T47D (cell line): ENCODE measurements at regions not wholly inside any gene's neighbourhood (a gene's known extent, or its start where the extent isn't known, plus 50 kb on each side); places are given as distances from the start of the nearest gene placed in this dataset.
"Not testable (repeated sequence)": the region's sequence is repeated elsewhere in the genome, so short reads cannot be mapped to it uniquely, and the experiment has no call there.

Experiments used
- DNase-seq, 2 experiments: peaks; one replicate each; pipeline versions ENCODE4 v3.0.0 to v3.0.0-alpha.2; 2011 to 2012; ENCODE audit warnings: low read depth in 1 of 2, low spot score in 1 of 2
- JUND ChIP-seq: IDR thresholded peaks from 2 replicates; pipeline ENCODE4 v1.6.1; 2012; ENCODE audit warnings: low read depth
- in situ Hi-C: cut with HindIII; loops from 2 replicates; pipeline ENCODE4 v1.10.0; 2016; ENCODE audit warnings: low sequenced_read_pairs, low pct_unique_long_range_greater_than_20kb

DNA sequence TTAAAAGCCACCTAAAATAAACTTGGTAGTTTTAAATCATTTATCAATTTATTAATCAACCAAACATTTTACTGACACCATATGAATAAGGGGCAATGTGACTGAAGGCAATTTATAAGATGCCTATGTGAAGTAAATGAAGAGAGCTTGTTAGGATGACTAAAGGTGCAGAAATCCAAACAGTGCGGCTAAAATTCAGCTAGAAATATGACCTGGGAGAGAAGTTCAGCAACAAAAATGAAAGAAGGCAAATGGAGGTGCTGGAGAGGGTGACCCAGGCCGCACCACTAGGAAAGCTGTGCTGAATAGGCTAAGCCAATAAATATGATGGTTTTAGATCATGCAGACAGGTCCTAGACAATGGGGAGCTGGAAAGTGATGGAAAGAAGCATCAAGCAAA lies 403.7 kb downstream of the BTG1 start:
- DNase-seq: no peak
- TF ChIP-seq JUND: no peak
- in situ Hi-C loops: no loop called here

DNA sequence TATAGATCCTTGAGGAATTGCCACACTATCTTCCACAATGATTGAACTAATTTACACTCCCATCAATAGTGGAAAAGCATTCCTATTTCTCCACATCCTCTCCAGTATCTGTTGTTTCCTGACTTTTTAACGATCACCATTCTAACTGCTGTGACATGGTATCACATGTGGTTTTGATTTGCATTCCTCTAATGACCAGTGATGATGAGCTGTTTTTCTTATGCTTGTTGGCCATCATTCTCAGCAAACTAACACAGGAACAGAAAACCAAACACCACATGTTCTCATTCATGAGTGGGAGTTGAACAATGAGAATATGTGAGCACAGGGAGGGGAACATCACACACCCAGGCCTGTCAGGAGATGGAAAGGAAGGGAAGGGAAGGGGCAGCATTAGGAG lies 411.8 kb downstream of the BTG1 start:
- DNase-seq, in situ Hi-C loops: not testable (repeated sequence)

DNA sequence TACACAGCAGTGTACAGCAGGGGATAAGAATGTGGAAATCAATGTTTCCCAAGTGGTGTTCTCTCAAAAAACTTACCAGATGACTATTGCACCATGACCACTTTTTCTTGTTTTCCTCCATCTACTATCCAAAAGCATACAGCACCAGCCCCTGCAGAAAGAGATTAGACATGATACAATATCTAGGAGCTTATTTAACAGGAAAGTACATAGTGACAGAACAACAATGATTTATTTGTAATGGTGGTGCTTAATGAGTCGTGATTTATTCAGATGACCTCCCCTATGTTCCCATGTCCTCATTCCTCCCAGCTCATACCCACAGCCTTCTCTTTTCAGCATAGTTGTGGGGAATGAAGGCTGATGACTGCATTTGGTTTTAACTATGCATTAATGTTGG lies 413.6 kb downstream of the BTG1 start:
- no peak for DNase-seq
- TF ChIP-seq JUND: no peak
- in situ Hi-C loops: no loop called here

DNA sequence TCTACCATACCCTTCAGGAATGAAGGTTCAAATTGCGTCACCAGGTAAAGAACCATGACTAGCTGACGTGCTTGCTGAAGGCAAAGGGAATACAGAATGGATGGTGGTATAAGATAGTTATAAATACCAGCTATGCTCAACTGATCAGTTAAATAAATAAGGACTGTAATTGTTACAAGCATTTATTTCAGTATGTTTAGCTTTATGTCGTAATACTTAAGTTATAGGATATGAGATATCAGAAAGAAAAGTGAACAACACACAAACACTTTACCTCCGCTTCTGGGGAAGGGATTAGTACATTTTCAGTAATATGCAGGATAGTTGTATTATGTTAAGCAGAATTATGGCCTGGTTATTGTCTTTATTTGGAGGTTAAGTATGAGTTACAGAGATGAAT lies 416.1 kb downstream of the BTG1 start:
- in situ Hi-C loops: no loop called here
- no peak for TF ChIP-seq JUND

GRCh38 chr12:91723191-91723590 lies 422.5 kb downstream of the BTG1 start:
- no peak for DNase-seq
- TF ChIP-seq JUND: no peak
- in situ Hi-C loops: no loop called here

More for the DNA sequence above, 416.1 kb downstream of the BTG1 start:
- DNase-seq: no peak

DNA sequence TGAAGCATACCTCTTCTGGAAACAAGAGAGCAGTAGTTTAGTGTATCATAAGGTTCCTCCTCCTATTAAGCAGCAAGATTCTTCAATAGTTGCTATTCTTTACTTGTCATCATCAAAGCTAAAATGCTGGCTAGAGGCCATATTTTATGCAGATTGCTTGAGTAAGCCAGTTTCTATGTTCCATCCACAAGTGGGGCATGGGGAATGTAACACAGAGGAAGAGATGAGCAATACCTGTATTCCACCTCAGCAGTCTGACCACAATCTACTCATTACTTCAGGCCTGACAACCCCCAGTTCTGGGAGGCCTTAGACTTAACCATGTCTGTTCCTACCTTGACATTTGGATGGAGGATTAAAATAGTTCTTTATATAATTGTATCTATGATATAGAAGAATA lies 423.6 kb downstream of the BTG1 start:
- in situ Hi-C loops: no loop called here
- TF ChIP-seq JUND: no peak
- no peak for DNase-seq

GRCh38 chr12:91721023-91721422 lies 424.6 kb downstream of the BTG1 start:
- no peak for TF ChIP-seq JUND
- in situ Hi-C loops: no loop called here
- no peak for DNase-seq

- no peak for TF ChIP-seq JUND
- in situ Hi-C loops: no loop called here
- DNase-seq: no peak
Measured at GRCh38 chr12:91718326-91718725, 427.3 kb downstream of the BTG1 start.

- in situ Hi-C loops: no loop called here
- TF ChIP-seq JUND: no peak
- DNase-seq: no peak
Measured at GRCh38 chr12:91717804-91718203, 427.8 kb downstream of the BTG1 start.

GRCh38 chr12:91711925-91712324 lies 433.7 kb downstream of the BTG1 start:
- DNase-seq, in situ Hi-C loops: not testable (repeated sequence)

DNA sequence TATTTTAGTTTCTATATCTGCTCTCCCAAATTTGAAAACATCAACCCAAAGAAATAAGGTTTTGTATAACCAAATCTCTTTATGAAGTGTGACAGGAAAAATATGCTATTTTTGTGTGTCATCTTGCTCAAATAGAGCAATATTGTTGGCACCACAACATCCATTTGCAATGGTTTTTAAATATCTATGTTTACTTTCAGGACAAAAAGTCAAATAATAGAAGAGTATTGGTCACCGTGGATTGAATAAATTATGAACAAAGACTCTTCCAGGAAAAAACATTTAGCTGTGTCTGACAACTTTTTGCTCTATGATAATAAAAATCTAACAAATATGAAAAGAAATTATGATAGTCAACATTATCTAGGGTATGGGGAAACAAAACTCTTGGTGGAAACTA lies 439.2 kb downstream of the BTG1 start:
- in situ Hi-C loops: no loop called here
- no peak for DNase-seq
- no peak for TF ChIP-seq JUND

DNA sequence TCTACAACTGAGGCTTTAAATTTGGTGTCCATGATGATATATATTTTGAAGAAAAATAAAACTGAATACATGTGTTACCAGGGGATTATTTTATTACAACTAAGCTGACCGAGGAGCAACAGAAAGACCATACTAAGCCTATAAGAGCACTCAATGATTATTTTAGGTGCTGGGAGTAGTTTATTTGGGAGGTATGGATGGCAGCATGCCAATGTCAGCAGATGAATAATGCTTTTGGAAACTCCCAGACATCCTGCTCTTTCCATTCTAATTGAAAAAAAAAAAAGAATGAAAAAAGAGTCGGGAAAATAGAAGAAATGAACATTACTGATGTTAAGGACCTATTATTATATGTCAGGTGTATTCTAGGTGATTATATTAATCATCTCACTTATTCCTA lies 441.2 kb downstream of the BTG1 start:
- no peak for TF ChIP-seq JUND
- in situ Hi-C loops: no loop called here
- peak in 1 of 2 experiments; percentile 10 for DNase-seq

DNA sequence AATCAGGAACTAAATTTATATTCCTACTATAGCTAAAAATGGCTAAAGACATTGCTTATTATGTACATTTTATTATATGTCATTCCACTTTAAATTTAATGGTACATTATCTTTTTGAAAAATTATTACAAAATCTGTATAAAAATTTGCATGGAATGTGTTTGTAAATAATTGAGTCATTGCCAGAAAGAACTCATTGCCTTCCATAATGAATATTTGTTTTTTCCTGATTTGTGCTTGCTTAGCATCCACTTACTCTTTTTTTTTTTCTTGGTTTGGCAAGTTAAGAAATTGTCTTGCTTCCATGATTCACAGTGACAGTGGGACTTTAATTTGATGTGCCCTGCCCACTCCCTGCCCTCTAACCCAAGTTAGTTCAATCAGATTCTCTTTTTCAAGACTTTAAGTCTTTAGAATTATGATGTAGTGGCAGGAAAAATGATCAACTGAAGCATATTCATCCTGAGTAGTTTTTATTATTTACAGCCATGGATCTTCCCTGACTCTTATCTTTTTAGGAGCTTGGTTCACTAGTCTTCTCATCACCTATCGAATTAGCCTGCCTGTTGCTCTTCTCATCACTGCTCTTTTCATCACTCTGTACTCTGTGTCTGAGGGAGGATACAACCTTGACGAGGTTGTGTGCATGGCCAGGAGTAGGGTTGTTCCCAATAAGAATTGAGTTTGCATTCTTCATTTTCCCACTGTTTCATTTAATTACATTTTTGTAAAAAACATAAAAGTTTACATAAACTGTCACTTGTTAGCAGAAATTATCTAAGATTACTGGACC lies 442.0 kb downstream of the BTG1 start:
- DNase-seq: no peak
- in situ Hi-C loops: no loop called here
- TF ChIP-seq JUND: no peak

DNA sequence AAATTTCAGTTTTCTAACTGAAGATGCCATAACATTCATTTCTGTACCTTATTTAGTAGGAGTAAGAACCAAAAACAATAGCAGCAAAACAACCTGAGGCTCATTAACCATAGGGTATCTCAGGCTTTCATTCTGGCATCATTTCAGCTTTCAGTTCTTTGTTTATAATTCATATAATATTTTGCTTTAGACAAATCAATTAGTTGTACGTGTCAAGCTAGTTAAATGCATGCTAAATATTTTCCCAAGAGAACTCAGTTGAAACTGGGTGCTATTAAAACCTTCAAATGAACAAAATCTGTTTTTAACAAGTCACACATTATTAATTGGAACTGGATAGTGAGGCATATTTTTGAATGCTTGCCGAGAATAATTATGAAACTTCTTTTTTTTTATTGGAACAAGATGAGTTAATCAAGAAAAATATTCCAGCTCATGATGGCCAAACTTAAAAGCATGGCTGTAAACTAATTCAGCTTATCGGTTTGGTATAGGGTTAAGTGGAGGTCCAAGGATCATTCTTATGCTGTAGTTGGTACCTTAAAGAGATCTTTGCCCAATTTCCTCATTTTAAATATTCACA lies 442.7 kb downstream of the BTG1 start:
- no peak for DNase-seq
- no peak for TF ChIP-seq JUND
- in situ Hi-C loops: no loop called here
